OCI-LY1 (cell line): ENCODE measurements at regions not wholly inside any gene's neighbourhood (a gene's known extent, or its start where the extent isn't known, plus 50 kb on each side); places are given as distances from the start of the nearest gene placed in this dataset.

ENCODE experiments used
- H2AFZ ChIP-seq: fragments of 200-600 bp; sonication (generic), shearing (Covaris generic); 2 replicates; pipeline ENCODE4 v1.6.0; 2014; ENCODE audit warnings: antibody characterized with exemption, mild to moderate bottlenecking, low read length
- H3F3A ChIP-seq: fragments of 200-600 bp; sonication (generic), shearing (Covaris generic); 2 replicates; pipeline ENCODE4 v1.6.0; 2014; ENCODE audit warnings: mild to moderate bottlenecking, antibody characterized with exemption, low read length, moderate library complexity; ENCODE audit not compliant: insufficient read depth
- H3K27ac ChIP-seq: fragments of 200-600 bp; sonication (generic); 2 replicates; pipeline ENCODE4 v1.5.1; 2014; ENCODE audit warnings: low read length, mixed run types, mild to moderate bottlenecking, low read depth; ENCODE audit not compliant: poor library complexity, severe bottlenecking
- H3K27me3 ChIP-seq: fragments of 200-600 bp; sonication (generic); 2 replicates; pipeline ENCODE4 v1.6.0; 2014; ENCODE audit warnings: antibody characterized with exemption, mild to moderate bottlenecking, low read length, moderate library complexity; ENCODE audit not compliant: insufficient read depth
- H3K36me3 ChIP-seq: fragments of 200-600 bp; sonication (generic); 2 replicates; pipeline ENCODE4 v1.6.1; 2014; ENCODE audit warnings: mild to moderate bottlenecking, antibody characterized with exemption, low read length, moderate library complexity, mixed read lengths; ENCODE audit not compliant: insufficient read depth
- H3K4me1 ChIP-seq: fragments of 200-600 bp; sonication (generic); 2 replicates; pipeline ENCODE4 v1.5.1; 2014; ENCODE audit warnings: mild to moderate bottlenecking, low read length, moderate library complexity; ENCODE audit not compliant: insufficient read depth, severe bottlenecking
- H3K4me2 ChIP-seq: fragments of 200-600 bp; sonication (generic), shearing (Covaris generic); 2 replicates; pipeline ENCODE4 v1.6.1; 2014; ENCODE audit warnings: low read length
- H3K4me3 ChIP-seq: fragments of 200-600 bp; sonication (generic); 2 replicates; pipeline ENCODE4 v1.5.1; 2014; ENCODE audit warnings: low read length, low read depth, mild to moderate bottlenecking, mixed read lengths; ENCODE audit not compliant: poor library complexity, severe bottlenecking
- H3K79me2 ChIP-seq: fragments of 200-600 bp; shearing (Covaris generic); 2 replicates; pipeline ENCODE4 v1.6.1; 2016; ENCODE audit warnings: mixed run types, low read length, mixed read lengths; ENCODE audit not compliant: insufficient read depth
- H3K9ac ChIP-seq: fragments of 200-600 bp; sonication (generic), shearing (Covaris generic); 2 replicates; pipeline ENCODE4 v1.6.1; 2014; ENCODE audit warnings: mild to moderate bottlenecking, low read length, mixed read lengths
- H3K9me2 ChIP-seq: fragments of 200-600 bp; sonication (generic), shearing (Covaris generic); 2 replicates; pipeline ENCODE4 v1.6.1; 2014; ENCODE audit warnings: low read depth, mild to moderate bottlenecking, low read length, mixed read lengths
- H3K9me3 ChIP-seq: fragments of 200-600 bp; shearing (Covaris generic); 2 replicates; pipeline ENCODE4 v1.6.1; 2014; ENCODE audit warnings: low read length, mixed read lengths
- H4K20me1 ChIP-seq: fragments of 200-600 bp; sonication (generic), shearing (Covaris generic); 2 replicates; pipeline ENCODE4 v1.6.0; 2016; ENCODE audit warnings: mild to moderate bottlenecking, low read length; ENCODE audit not compliant: insufficient read depth
- EZH2 ChIP-seq: fragments of 200-600 bp; sonication (generic), shearing (Covaris generic); IDR thresholded peaks from 2 replicates; pipeline ENCODE4 v1.8.0; 2017; ENCODE audit warnings: borderline replicate concordance, mixed run types, mild to moderate bottlenecking, antibody characterized with exemption, low read length, moderate library complexity, mixed read lengths
- TF ChIP-seq, protein P1 (sequence below): fragments of 200-600 bp; sonication (generic), shearing (Covaris generic); IDR thresholded peaks from 2 replicates; pipeline ENCODE4 v1.5.1; 2017; ENCODE audit warnings: mild to moderate bottlenecking, antibody characterized with exemption, low read length, moderate library complexity, mixed read lengths

DNA sequence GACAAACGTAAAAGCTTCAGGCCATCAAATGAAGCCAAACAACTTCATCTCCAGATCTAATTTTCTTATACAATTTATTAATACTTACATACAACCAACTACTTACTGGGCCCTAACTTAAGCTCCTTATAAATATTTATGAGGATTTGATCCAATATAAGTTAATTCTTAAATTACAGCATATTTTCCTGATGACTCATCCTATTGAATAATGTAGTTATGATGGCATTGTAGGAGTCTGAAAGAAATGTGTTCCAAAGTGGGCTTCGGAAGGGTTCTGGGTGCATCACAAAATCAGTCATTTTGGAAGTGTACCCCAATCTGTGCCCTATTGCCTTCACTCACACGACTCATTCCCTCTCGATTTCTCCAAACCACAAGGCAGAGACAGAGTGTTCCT lies 455.1 kb upstream of the CTSO start:
- H4K20me1 ChIP-seq, result no peaks in the 10 kb centered on the region
- no peaks in the 10 kb centered on the region for H3K79me2 ChIP-seq
- no peaks in the 10 kb centered on the region for H3K4me1 ChIP-seq
- TF ChIP-seq EZH2, result no peak
- TF ChIP-seq, protein P1, sequence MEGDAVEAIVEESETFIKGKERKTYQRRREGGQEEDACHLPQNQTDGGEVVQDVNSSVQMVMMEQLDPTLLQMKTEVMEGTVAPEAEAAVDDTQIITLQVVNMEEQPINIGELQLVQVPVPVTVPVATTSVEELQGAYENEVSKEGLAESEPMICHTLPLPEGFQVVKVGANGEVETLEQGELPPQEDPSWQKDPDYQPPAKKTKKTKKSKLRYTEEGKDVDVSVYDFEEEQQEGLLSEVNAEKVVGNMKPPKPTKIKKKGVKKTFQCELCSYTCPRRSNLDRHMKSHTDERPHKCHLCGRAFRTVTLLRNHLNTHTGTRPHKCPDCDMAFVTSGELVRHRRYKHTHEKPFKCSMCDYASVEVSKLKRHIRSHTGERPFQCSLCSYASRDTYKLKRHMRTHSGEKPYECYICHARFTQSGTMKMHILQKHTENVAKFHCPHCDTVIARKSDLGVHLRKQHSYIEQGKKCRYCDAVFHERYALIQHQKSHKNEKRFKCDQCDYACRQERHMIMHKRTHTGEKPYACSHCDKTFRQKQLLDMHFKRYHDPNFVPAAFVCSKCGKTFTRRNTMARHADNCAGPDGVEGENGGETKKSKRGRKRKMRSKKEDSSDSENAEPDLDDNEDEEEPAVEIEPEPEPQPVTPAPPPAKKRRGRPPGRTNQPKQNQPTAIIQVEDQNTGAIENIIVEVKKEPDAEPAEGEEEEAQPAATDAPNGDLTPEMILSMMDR, result no peak
- H3K4me2 ChIP-seq, result no peak overlapping the region
- H3K9me2 ChIP-seq, result no peaks in the 10 kb centered on the region
- no peak overlapping the region for H3K4me3 ChIP-seq
- no peak overlapping the region for H3K9ac ChIP-seq
- no peaks in the 10 kb centered on the region for H3K27me3 ChIP-seq
- H3F3A ChIP-seq, result no peaks in the 10 kb centered on the region
- H3K9me3 ChIP-seq, result no peaks in the 10 kb centered on the region
- H3K36me3 ChIP-seq, result no peaks in the 10 kb centered on the region
- no peak overlapping the region for H2AFZ ChIP-seq
- no peak overlapping the region for H3K27ac ChIP-seq

DNA sequence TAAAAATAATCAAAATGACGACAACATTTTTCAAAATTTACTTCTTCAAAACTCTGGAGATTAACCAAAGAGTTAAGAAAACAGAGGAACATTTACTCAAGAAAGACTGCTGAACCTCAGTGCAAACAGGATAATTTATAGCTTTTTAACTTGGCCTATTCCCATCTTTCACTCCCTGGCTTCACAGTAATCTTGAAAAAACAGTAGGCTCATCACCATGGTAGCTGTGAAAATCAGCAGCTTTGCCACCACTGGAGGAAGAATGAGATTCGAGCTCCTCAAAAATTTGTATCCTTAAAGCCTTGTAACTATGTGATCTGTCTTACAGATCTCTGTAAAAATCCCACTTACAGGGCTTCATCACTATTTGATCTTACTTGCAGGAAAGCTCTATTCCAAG lies 447.7 kb upstream of the CTSO start:
- H3K4me3 ChIP-seq, result no peak overlapping the region

DNA sequence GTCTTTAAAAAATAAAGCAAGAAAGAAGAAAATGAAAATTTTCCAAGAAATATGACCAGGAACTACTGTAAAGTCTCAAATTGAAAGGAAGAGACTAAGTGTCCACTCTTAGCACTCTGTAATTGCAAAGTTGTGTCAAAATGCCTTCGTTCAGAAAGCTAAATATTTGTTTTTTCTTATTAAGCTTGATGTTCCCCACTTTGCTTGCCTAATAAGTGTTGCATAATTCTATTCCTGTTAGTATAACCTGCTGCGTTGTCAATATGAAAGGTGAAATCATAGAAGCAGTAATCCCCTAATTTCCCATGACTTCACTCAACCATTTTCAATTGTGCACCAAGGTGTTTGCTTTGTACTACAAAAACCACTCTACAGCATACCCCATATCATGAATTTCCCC lies 442.9 kb upstream of the CTSO start:
- no peak overlapping the region for H3K4me3 ChIP-seq
- H3K4me2 ChIP-seq, result no peak overlapping the region
- H3K27ac ChIP-seq, result no peak overlapping the region

More for the DNA sequence above, 447.7 kb upstream of the CTSO start:
- no peaks in the 10 kb centered on the region for H3K36me3 ChIP-seq
- H2AFZ ChIP-seq, result no peak overlapping the region
- no peak overlapping the region for H3K4me2 ChIP-seq
- H3F3A ChIP-seq, result no peaks in the 10 kb centered on the region
- H3K9me2 ChIP-seq, result no peaks in the 10 kb centered on the region
- H3K9me3 ChIP-seq, result no peaks in the 10 kb centered on the region
- H3K79me2 ChIP-seq, result no peaks in the 10 kb centered on the region
- no peaks in the 10 kb centered on the region for H3K27me3 ChIP-seq
- TF ChIP-seq, protein P1, result no peak
- no peak for TF ChIP-seq EZH2
- no peak overlapping the region for H3K27ac ChIP-seq
- no peaks in the 10 kb centered on the region for H3K4me1 ChIP-seq
- no peak overlapping the region for H3K9ac ChIP-seq
- H4K20me1 ChIP-seq, result no peaks in the 10 kb centered on the region

More for the DNA sequence above, 442.9 kb upstream of the CTSO start:
- H3K9ac ChIP-seq, result no peak overlapping the region
- H3K79me2 ChIP-seq, result no peaks in the 10 kb centered on the region
- H4K20me1 ChIP-seq, result no peaks in the 10 kb centered on the region
- no peaks in the 10 kb centered on the region for H3K4me1 ChIP-seq
- no peaks in the 10 kb centered on the region for H3K36me3 ChIP-seq
- TF ChIP-seq EZH2, result no peak
- TF ChIP-seq, protein P1, result no peak
- no peaks in the 10 kb centered on the region for H3K9me2 ChIP-seq
- H3K9me3 ChIP-seq, result no peaks in the 10 kb centered on the region
- H3F3A ChIP-seq, result no peaks in the 10 kb centered on the region
- no peaks in the 10 kb centered on the region for H3K27me3 ChIP-seq
- H2AFZ ChIP-seq, result no peak overlapping the region
